Endodermal cell (in vitro differentiated cells): ENCODE measurements at regions not wholly inside any gene's neighbourhood (a gene's known extent, or its start where the extent isn't known, plus 50 kb on each side); places are given as distances from the start of the nearest gene placed in this dataset.

Experiments
- DNase-seq: peaks from one replicate; pipeline ENCODE4 v3.0.0-alpha.2; 2017
- H3K27ac ChIP-seq: 2 replicates; pipeline ENCODE4 v1.5.1; 2013; ENCODE audit warnings: mild to moderate bottlenecking, low read depth, low read length, moderate library complexity
- H3K27me3 ChIP-seq: 2 replicates; pipeline ENCODE4 v1.6.1; 2013; ENCODE audit warnings: mild to moderate bottlenecking, low read length, moderate library complexity; ENCODE audit not compliant: insufficient read depth, control insufficient read depth, poor library complexity, severe bottlenecking
- H3K36me3 ChIP-seq: 2 replicates; pipeline ENCODE4 v1.7.0; 2013; ENCODE audit warnings: mild to moderate bottlenecking, low read length, moderate library complexity; ENCODE audit not compliant: control insufficient read depth, insufficient read depth
- H3K4me1 ChIP-seq: one replicate; pipeline ENCODE4 v1.7.0; 2013; ENCODE audit warnings: low read length; ENCODE audit not compliant: control insufficient read depth, insufficient read depth
- H3K4me3 ChIP-seq: 2 replicates; pipeline ENCODE4 v1.5.1; 2013; ENCODE audit warnings: mild to moderate bottlenecking, low read length, moderate library complexity
- H3K9ac ChIP-seq: 2 replicates; pipeline ENCODE4 v1.6.1; 2013; ENCODE audit warnings: mild to moderate bottlenecking, low read length, moderate library complexity; ENCODE audit not compliant: poor library complexity, severe bottlenecking; ENCODE audit errors: extremely low read depth
- H3K9me3 ChIP-seq: 2 replicates; pipeline ENCODE4 v1.6.1; 2013; ENCODE audit warnings: mild to moderate bottlenecking, low read length, moderate library complexity; ENCODE audit not compliant: control insufficient read depth
- H3K27ac Mint-ChIP-seq: 2 replicates; pipeline ENCODE4 v1.8.0; 2020; ENCODE audit warnings: mixed read lengths
- H3K27me3 Mint-ChIP-seq: 2 replicates; pipeline ENCODE4 v1.8.0; 2021; ENCODE audit warnings: mild to moderate bottlenecking, mixed read lengths; ENCODE audit not compliant: insufficient read depth
- H3K36me3 Mint-ChIP-seq: 2 replicates; pipeline ENCODE4 v1.8.0; 2020; ENCODE audit warnings: low read depth, mixed read lengths
- H3K4me1 Mint-ChIP-seq: 2 replicates; pipeline ENCODE4 v1.8.0; 2020; ENCODE audit warnings: mixed read lengths
- H3K4me3 Mint-ChIP-seq: 2 replicates; pipeline ENCODE4 v1.8.0; 2020; ENCODE audit warnings: mild to moderate bottlenecking, moderate library complexity, mixed read lengths
- H3K9me3 Mint-ChIP-seq: 2 replicates; pipeline ENCODE4 v1.8.0; 2020; ENCODE audit warnings: mild to moderate bottlenecking, mixed read lengths
- WGBS, 2 experiments: methylation state at CpG; one replicate each; pipeline versions ENCODE4 v1.1.5 to v1.1.7; 2013; ENCODE audit warnings: missing lambda C conversion rate in 2 of 2, mixed read lengths in 1 of 2; ENCODE audit not compliant: insufficient coverage in 1 of 2, insufficient read length in 1 of 2; 5-methylcytosine and 5-hydroxymethylcytosine counted together
- TF ChIP-seq, protein P1 (sequence below): fragments of 200-600 bp; sonication (generic); conservative IDR thresholded peaks from 2 replicates; pipeline ENCODE4 v1.5.0; 2021; ENCODE audit warnings: antibody characterized with exemption, mild to moderate bottlenecking

DNA sequence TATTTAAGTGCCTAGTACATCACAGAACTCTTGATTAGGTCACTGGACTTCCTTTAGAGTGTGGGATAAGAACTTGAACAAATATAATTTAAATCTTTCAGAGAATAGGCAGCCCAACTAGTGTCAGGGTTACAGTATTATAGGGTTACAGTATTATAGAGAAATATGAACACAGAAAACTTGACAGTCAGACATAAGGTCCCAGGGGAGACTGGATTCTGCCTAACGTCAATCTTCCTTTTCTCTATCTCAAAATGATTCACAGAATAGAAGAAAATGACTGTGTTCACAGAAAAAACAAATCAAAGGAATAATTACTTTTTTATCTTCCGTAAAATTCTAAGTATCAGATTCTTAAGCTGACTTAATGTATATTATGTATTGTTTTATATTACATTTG is 623.8 kb downstream of the HTR1B start:
- Histone ChIP-seq H3K27ac (no peak overlapping the region), H3K36me3 (no peaks in the 10 kb centered on the region), H3K27me3 (no peaks in the 10 kb centered on the region), H3K4me1 (peaks cover 4% of the 10 kb centered on the region), H3K9ac (no peak overlapping the region), H3K4me3 (no peak overlapping the region), H3K9me3 (no peaks in the 10 kb centered on the region)
- Mint-ChIP-seq H3K27me3 (peaks cover 8% of the 10 kb centered on the region), H3K27ac (no peak overlapping the region), H3K36me3 (no peaks in the 10 kb centered on the region), H3K9me3 (peaks cover under 1% of the 10 kb centered on the region), H3K4me1 (peaks cover 34% of the 10 kb centered on the region), H3K4me3 (no peak overlapping the region)
- WGBS, 2 experiments = 70 to 100% methylated on average over 1 of the region's 2 CpGs
- TF ChIP-seq, protein P1, sequence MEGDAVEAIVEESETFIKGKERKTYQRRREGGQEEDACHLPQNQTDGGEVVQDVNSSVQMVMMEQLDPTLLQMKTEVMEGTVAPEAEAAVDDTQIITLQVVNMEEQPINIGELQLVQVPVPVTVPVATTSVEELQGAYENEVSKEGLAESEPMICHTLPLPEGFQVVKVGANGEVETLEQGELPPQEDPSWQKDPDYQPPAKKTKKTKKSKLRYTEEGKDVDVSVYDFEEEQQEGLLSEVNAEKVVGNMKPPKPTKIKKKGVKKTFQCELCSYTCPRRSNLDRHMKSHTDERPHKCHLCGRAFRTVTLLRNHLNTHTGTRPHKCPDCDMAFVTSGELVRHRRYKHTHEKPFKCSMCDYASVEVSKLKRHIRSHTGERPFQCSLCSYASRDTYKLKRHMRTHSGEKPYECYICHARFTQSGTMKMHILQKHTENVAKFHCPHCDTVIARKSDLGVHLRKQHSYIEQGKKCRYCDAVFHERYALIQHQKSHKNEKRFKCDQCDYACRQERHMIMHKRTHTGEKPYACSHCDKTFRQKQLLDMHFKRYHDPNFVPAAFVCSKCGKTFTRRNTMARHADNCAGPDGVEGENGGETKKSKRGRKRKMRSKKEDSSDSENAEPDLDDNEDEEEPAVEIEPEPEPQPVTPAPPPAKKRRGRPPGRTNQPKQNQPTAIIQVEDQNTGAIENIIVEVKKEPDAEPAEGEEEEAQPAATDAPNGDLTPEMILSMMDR = no peak
- no peak for DNase-seq

DNA sequence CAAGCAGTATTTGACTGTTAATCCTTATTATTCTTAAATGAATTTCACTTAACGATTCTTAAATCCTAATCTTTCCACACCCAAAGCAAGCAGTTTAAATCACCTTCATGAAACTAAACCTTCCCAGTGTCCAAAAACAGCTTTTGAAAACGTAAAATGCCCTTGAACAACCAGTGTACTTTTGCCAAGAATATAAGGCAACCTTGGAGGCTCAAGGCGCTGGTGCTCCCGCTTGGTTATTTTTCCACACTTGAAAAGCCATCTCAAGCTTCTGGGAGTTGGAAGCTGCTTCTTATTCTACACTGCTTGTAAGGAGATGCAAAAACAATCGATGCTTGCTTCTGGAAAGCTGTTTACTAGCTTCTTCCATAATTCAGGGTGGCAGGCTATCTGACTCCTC is 625.7 kb downstream of the HTR1B start:
- Mint-ChIP-seq H3K27me3 (peaks cover 8% of the 10 kb centered on the region), H3K27ac (no peak overlapping the region), H3K36me3 (no peaks in the 10 kb centered on the region), H3K9me3 (no peaks in the 10 kb centered on the region), H3K4me1 (peaks cover 25% of the 10 kb centered on the region), H3K4me3 (no peak overlapping the region)
- Histone ChIP-seq H3K36me3 (no peaks in the 10 kb centered on the region), H3K27me3 (no peaks in the 10 kb centered on the region), H3K4me3 (no peak overlapping the region), H3K27ac (no peak overlapping the region), H3K4me1 (peaks cover 4% of the 10 kb centered on the region), H3K9ac (no peak overlapping the region), H3K9me3 (no peaks in the 10 kb centered on the region)
- WGBS, 2 experiments = 89 to 90% methylated on average over 3 to 5 of the region's 5 CpGs
- TF ChIP-seq, protein P1 = no peak
- no peak for DNase-seq

DNA sequence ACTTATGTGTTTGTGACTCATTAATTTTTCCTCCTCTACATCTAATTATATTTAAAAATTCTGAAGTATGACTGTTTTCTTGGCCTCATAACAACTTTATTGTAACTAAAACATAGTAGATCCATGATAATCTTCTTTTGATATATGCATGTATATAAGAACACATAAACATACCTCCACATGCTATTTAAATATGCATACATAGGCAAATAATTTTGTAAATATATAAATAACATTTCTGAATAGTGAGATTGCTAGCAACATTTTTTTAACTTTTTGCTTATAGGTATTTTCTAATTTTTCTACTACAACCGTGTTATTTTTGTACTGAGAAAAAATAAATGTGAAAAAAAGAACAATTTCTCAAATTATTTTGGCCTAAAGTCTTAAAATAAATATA is 627.6 kb downstream of the HTR1B start:
- no peak overlapping the region for H3K27ac ChIP-seq
- H3K27me3 ChIP-seq = no peaks in the 10 kb centered on the region
- Mint-ChIP-seq H3K27me3 (peaks cover 3% of the 10 kb centered on the region), H3K4me1 (peaks cover 20% of the 10 kb centered on the region), H3K4me3 (no peak overlapping the region), H3K36me3 (no peaks in the 10 kb centered on the region), H3K9me3 (no peaks in the 10 kb centered on the region), H3K27ac (no peak overlapping the region)
- no peaks in the 10 kb centered on the region for H3K9me3 ChIP-seq
- no peak overlapping the region for H3K4me3 ChIP-seq
- H3K4me1 ChIP-seq = peaks cover 4% of the 10 kb centered on the region
- TF ChIP-seq, protein P1 = no peak
- no peak for DNase-seq
- 100% methylated on average over 1 of the region's 1 CpG; no CpG with 5 or more reads in 1 of the 2 experiments for WGBS, 2 experiments
- no peaks in the 10 kb centered on the region for H3K36me3 ChIP-seq
- no peak overlapping the region for H3K9ac ChIP-seq
